ENCODE measurements at regions not wholly inside any gene's neighbourhood (a gene's known extent, or its start where the extent isn't known, plus 50 kb on each side); places are given as distances from the start of the nearest gene placed in this dataset.
"Not testable (repeated sequence)": the region's sequence is repeated elsewhere in the genome, so short reads cannot be mapped to it uniquely, and the experiment has no call there.

- Mint-ChIP-seq H3K9me3 (peaks cover 4% of the 10 kb centered on the region), H3K36me3 (ENCODE audit: low read depth) (no peaks in the 10 kb centered on the region), H3K27ac (no peak overlapping the region), H3K27me3 (peaks cover 22% of the 10 kb centered on the region), H3K4me3 (peak overlapping the region; percentile 37), H3K4me1 (peaks cover 11% of the 10 kb centered on the region)
- ATAC-seq (ENCODE audit: low read depth) (no peak), DNase-seq (no peak)
- intact Hi-C loops (cut with micrococcal nuclease) = no loop called here
- TF ChIP-seq CTCF (IDR thresholded peaks at IDR 0.05) = no peak
- CTCF ChIA-PET = interaction anchor here (1.0 kb wide), 1 partner anchor 36 kb away, joined by 4 read pairs; no protein-coding TSS in a partner anchor
- POLR2A ChIA-PET = interaction anchor here (0.9 kb wide), 1 partner anchor 506 kb away, joined by 3 read pairs; the partner anchor contains the start of gene USP22
Measured at GRCh38 chr17:21549107-21549687, 143.1 kb upstream of the KCNJ18 start.

DNA sequence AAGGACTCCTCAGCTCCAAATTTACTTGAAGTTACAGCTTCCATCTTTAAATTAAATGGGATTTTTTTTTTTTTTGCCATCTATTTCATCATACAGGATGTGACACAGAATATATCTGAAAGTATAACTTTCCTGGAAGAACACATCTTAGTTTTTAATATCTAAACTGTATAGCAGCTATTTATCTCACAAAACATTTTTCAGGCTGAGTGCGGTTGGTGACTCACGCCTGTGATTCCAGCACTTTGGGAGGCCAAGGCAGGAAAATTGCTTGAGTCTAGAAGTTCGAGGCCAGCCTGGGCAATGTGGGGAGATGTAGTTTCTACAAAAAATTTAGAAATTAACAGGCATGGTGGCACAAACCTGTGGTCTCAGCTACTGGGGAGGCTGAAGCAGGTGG is 142.3 kb upstream of the KCNJ18 start:
- Mint-ChIP-seq H3K27me3 (peaks cover 26% of the 10 kb centered on the region), H3K4me1 (peaks cover 11% of the 10 kb centered on the region), H3K4me3 (peak overlapping the region; percentile 62)
- DNase-seq; H3K36me3 Mint-ChIP-seq (ENCODE audit: low read depth); POLR2A ChIA-PET; H3K27ac Mint-ChIP-seq; H3K9me3 Mint-ChIP-seq; ATAC-seq (ENCODE audit: low read depth): not testable (repeated sequence)
- intact Hi-C loops (cut with micrococcal nuclease) = loop anchor here (2.0 to 10.0 kb wide), 4 partner anchors 95 to 507 kb away; partner anchors contain the start of genes TMEM11 and USP22
- CTCF ChIA-PET = interaction anchor here (1.0 to 1.4 kb wide), 2 partner anchors 37 to 39 kb away, joined by 3 to 4 read pairs; no protein-coding TSS in a partner anchor

DNA sequence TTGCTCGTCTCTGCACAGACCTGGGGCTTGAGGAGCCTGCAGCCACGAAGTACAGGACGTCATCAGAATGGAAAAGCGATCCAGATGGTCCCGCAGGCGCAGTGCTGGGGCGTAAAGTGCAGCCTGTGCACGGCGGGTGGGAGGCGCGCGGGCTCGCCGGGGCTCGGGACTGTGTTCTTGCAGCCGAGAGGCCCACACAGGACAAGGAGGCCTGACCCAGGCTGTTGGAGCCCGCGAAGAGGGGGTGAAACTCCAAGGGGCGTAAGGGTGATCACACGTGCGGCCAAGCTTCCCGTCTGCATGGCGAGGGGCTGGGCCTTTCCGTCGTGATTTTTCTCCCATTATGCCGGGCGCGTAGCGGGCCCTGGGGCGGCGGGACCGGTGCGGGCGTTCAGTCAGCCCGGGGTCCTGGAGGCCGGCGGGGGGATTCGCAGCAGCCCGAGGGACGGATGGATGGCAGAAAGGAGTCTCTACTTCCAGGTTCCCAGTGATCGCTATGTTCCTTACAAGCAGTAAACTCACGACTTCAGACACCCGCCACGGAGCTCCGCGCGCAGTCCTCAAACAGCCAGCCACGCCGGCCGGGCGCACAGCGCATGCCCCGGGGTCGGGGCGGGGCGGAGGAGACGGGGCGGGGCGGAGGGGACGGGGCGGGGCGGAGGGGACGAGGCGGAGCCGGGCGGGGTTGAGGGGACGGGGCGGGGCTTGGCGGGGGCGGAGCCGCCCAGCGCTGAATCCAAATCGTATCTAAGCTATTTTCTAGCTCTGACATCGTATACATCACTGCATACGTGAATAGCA is 141.0 kb upstream of the KCNJ18 start:
- intact Hi-C loops (cut with micrococcal nuclease) = loop anchor here (1.0 to 10.0 kb wide), 5 partner anchors 96 to 508 kb away; partner anchors contain the start of genes TMEM11 and USP22
- DNase-seq = peak; percentile 75
- ATAC-seq (ENCODE audit: low read depth) = peak; percentile 97
- Mint-ChIP-seq H3K4me1 (peaks cover 11% of the 10 kb centered on the region), H3K9me3 (peaks cover 11% of the 10 kb centered on the region), H3K36me3 (ENCODE audit: low read depth) (no peaks in the 10 kb centered on the region), H3K27ac (no peak overlapping the region), H3K4me3 (peak overlapping the region; percentile 84), H3K27me3 (peaks cover 33% of the 10 kb centered on the region)
- ChIA-PET POLR2A (interaction anchor here (0.7 kb wide), 1 partner anchor 38 kb away, joined by 7 read pairs; no protein-coding TSS in a partner anchor), CTCF (interaction anchor here (1.4 kb wide), 1 partner anchor 40 kb away, joined by 3 read pairs; no protein-coding TSS in a partner anchor)
- TF ChIP-seq CTCF (IDR thresholded peaks at IDR 0.05) = no peak

GRCh38 chr17:21558921-21559320 is 133.4 kb upstream of the KCNJ18 start:
- DNase-seq; H3K27ac Mint-ChIP-seq; POLR2A ChIA-PET; CTCF ChIA-PET; H3K4me3 Mint-ChIP-seq; ATAC-seq (ENCODE audit: low read depth); H3K36me3 Mint-ChIP-seq (ENCODE audit: low read depth); H3K4me1 Mint-ChIP-seq: not testable (repeated sequence)
- Mint-ChIP-seq H3K9me3 (peaks cover 18% of the 10 kb centered on the region), H3K27me3 (peaks cover 22% of the 10 kb centered on the region)
- intact Hi-C loops (cut with micrococcal nuclease) = loop anchor here (10.0 kb wide), 1 partner anchor 104 kb away; no protein-coding TSS in a partner anchor

- CTCF ChIA-PET = no interaction called here
- ATAC-seq (ENCODE audit: low read depth) (no peak), DNase-seq (no peak)
- Mint-ChIP-seq H3K4me1 (no peaks in the 10 kb centered on the region), H3K27me3 (peaks cover 23% of the 10 kb centered on the region), H3K4me3 (no peak overlapping the region), H3K9me3 (peaks cover 3% of the 10 kb centered on the region), H3K36me3 (ENCODE audit: low read depth) (no peaks in the 10 kb centered on the region), H3K27ac (no peak overlapping the region)
- intact Hi-C loops (cut with micrococcal nuclease) = no loop called here
- POLR2A ChIA-PET = no interaction called here
- no peak for TF ChIP-seq CTCF (IDR thresholded peaks at IDR 0.05)
Measured at GRCh38 chr17:21564262-21564661, 128.1 kb upstream of the KCNJ18 start.

GRCh38 chr17:21564757-21565156 is 127.6 kb upstream of the KCNJ18 start:
- H3K4me3 Mint-ChIP-seq; ATAC-seq (ENCODE audit: low read depth); POLR2A ChIA-PET; H3K36me3 Mint-ChIP-seq (ENCODE audit: low read depth); H3K27ac Mint-ChIP-seq; CTCF ChIA-PET; DNase-seq; intact Hi-C loops (cut with micrococcal nuclease); H3K4me1 Mint-ChIP-seq; H3K9me3 Mint-ChIP-seq: not testable (repeated sequence)
- peaks cover 23% of the 10 kb centered on the region for H3K27me3 Mint-ChIP-seq

- H3K9me3 Mint-ChIP-seq; CTCF ChIA-PET; DNase-seq; intact Hi-C loops (cut with micrococcal nuclease); H3K36me3 Mint-ChIP-seq (ENCODE audit: low read depth); H3K4me1 Mint-ChIP-seq; POLR2A ChIA-PET; H3K27ac Mint-ChIP-seq; ATAC-seq (ENCODE audit: low read depth); H3K4me3 Mint-ChIP-seq: not testable (repeated sequence)
- peaks cover 21% of the 10 kb centered on the region for H3K27me3 Mint-ChIP-seq
Measured at GRCh38 chr17:21570427-21570826, 121.9 kb upstream of the KCNJ18 start.

GRCh38 chr17:21572148-21572547 is 120.2 kb upstream of the KCNJ18 start:
- ATAC-seq (ENCODE audit: low read depth); CTCF ChIA-PET; POLR2A ChIA-PET; H3K9me3 Mint-ChIP-seq; H3K4me1 Mint-ChIP-seq; DNase-seq; H3K4me3 Mint-ChIP-seq; H3K36me3 Mint-ChIP-seq (ENCODE audit: low read depth); intact Hi-C loops (cut with micrococcal nuclease); H3K27ac Mint-ChIP-seq: not testable (repeated sequence)
- peaks cover 16% of the 10 kb centered on the region for H3K27me3 Mint-ChIP-seq

- H3K4me3 Mint-ChIP-seq; ATAC-seq (ENCODE audit: low read depth); POLR2A ChIA-PET; intact Hi-C loops (cut with micrococcal nuclease); CTCF ChIA-PET; H3K4me1 Mint-ChIP-seq; H3K36me3 Mint-ChIP-seq (ENCODE audit: low read depth); DNase-seq; H3K9me3 Mint-ChIP-seq; H3K27ac Mint-ChIP-seq: not testable (repeated sequence)
- peaks cover 12% of the 10 kb centered on the region for H3K27me3 Mint-ChIP-seq
Measured at GRCh38 chr17:21573271-21573960, 118.9 kb upstream of the KCNJ18 start.

Measured in activated B cell treated with CpG ODN at 0.5 μM for 24 hours (primary cell).